ENCODE measurements at regions not wholly inside any gene's neighbourhood (a gene's known extent, or its start where the extent isn't known, plus 50 kb on each side); places are given as distances from the start of the nearest gene placed in this dataset.

DNA sequence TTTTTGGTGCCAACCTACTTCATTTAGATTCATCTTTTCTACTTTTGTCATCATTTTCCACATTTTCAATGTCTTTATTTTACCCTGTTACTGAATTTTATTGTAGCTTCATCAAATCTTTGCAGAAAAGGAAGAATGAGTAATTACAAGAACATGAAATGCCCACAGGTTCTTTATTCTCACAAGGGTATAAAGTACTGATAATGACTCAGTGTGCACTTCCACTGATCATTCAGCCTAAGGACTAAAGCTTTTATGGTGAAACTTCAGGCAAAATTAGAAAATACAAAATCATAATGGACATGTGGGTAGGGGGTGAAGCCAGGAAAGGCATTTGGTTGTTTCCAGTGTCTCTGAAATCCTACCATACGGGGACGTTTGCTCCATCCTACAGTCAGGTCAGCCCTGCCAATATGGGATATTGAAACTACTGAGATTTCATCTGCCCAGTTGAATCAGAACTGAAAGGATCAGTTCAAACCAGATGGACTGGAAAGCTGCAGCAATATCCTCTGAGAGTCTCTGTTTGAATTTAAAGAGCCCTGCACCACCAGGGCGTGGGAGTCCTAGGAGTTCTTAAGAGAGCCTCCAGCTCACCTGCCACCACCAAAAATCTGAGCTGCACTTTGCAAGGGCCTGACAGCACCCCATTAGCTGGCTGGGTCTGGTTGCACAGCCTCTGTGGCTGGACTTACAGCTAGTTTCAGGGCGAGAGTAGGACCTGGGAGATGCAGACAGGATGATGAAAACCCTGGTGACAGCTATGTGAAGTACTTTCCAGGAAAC, 390.4 kb downstream of the CMPK2 start:
- Histone ChIP-seq H3K27me3 (no peaks in the 10 kb centered on the region), H3K4me3 (no peak overlapping the region), H3K4me1 (no peaks in the 10 kb centered on the region), H3K27ac (no peak overlapping the region), H3K36me3 (no peaks in the 10 kb centered on the region), H3K9me3 (no peaks in the 10 kb centered on the region)
- 30% methylated on average over 3 of the region's 4 CpGs for WGBS (ENCODE audit: insufficient coverage, low coverage, low lambda C conversion rate, missing lambda C conversion rate)
- no peak for TF ChIP-seq POLR2A (IDR thresholded peaks at IDR 0.05)
- TF ChIP-seq, protein P1, sequence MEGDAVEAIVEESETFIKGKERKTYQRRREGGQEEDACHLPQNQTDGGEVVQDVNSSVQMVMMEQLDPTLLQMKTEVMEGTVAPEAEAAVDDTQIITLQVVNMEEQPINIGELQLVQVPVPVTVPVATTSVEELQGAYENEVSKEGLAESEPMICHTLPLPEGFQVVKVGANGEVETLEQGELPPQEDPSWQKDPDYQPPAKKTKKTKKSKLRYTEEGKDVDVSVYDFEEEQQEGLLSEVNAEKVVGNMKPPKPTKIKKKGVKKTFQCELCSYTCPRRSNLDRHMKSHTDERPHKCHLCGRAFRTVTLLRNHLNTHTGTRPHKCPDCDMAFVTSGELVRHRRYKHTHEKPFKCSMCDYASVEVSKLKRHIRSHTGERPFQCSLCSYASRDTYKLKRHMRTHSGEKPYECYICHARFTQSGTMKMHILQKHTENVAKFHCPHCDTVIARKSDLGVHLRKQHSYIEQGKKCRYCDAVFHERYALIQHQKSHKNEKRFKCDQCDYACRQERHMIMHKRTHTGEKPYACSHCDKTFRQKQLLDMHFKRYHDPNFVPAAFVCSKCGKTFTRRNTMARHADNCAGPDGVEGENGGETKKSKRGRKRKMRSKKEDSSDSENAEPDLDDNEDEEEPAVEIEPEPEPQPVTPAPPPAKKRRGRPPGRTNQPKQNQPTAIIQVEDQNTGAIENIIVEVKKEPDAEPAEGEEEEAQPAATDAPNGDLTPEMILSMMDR (IDR thresholded peaks at IDR 0.05) = no peak
- ATAC-seq (no peak), DNase-seq (no peak)
- intact Hi-C loops (cut with DNase I) = no loop called here

DNA sequence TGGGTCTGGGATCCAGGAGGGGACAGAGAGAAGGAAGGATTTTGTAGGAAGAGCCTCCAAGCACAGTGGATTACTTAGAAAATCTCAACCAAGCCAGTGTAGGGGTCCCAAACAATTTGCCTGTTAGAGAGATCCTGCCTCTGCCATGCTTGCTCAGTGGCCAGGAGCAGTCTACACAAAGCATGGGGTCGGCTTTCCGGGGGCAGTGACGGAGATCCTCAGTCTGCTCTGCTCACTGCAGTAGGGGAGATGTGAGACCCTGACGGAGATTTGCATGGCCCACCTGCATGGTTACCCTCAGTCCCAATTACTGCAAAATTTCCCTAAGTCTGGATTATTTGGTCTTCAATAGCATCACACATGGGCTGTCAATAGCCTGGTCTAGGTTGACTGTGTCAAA, 385.2 kb downstream of the CMPK2 start:
- DNase-seq (no peak), ATAC-seq (no peak)
- no peaks in the 10 kb centered on the region for H3K4me1 ChIP-seq
- 40% methylated on average over 1 of the region's 4 CpGs for WGBS (ENCODE audit: insufficient coverage, low coverage, low lambda C conversion rate, missing lambda C conversion rate)
- no peak overlapping the region for H3K4me3 ChIP-seq
- no peak for TF ChIP-seq POLR2A (IDR thresholded peaks at IDR 0.05)
- TF ChIP-seq, protein P1 (IDR thresholded peaks at IDR 0.05) = no peak
- intact Hi-C loops (cut with DNase I) = no loop called here
- no peaks in the 10 kb centered on the region for H3K27me3 ChIP-seq
- H3K36me3 ChIP-seq = no peaks in the 10 kb centered on the region
- H3K27ac ChIP-seq = no peak overlapping the region
- H3K9me3 ChIP-seq = no peaks in the 10 kb centered on the region

DNA sequence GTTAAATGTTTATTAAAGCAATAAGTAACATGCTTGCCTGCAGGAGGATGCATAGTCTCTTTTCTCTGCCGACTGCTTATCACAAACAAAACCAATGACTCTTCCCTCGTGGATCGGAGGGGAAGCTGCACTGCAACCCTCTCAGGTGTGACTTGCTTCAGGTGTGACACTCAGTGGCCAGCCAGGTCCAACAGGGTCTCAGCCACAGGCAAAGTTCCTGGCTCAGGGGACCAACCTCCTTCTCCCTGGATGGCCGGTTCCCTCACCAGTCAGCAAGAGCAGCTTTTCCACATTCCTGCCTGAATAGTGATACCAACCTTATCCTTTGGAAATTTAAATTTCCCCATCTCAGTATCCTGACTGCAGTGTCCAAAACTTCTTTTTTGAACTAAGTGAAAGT, 383.5 kb downstream of the CMPK2 start:
- no peak for ATAC-seq
- DNase-seq = no peak

DNA sequence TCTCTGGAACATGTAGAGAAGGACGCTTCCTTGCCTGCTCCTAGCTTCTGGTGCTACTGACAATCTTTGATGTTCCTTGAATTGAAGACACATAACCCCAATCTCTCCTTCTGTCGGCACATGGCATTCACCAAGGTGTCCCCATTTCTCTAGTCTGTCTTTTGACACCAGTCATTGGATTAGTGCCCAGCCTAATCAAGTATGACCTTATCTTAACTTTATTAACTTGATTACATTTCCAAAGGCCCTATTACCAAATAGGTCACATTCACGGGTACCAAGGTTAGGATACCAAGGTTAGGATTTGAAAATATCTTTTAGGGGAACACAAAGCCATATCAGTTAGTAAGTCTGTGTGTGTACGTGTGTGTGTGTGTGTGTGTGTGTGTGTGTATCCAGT, 377.9 kb downstream of the CMPK2 start:
- no peaks in the 10 kb centered on the region for H3K27me3 ChIP-seq
- H3K4me3 ChIP-seq = no peak overlapping the region
- no peak for TF ChIP-seq POLR2A (IDR thresholded peaks at IDR 0.05)
- TF ChIP-seq, protein P1 (IDR thresholded peaks at IDR 0.05) = no peak
- WGBS (ENCODE audit: insufficient coverage, low coverage, low lambda C conversion rate, missing lambda C conversion rate) = 51% methylated on average over 4 of the region's 4 CpGs
- no peaks in the 10 kb centered on the region for H3K4me1 ChIP-seq
- intact Hi-C loops (cut with DNase I) = no loop called here
- H3K9me3 ChIP-seq = no peaks in the 10 kb centered on the region
- DNase-seq = no peak
- H3K36me3 ChIP-seq = no peaks in the 10 kb centered on the region
- no peak for ATAC-seq
- H3K27ac ChIP-seq = no peak overlapping the region

More for the DNA sequence above, 383.5 kb downstream of the CMPK2 start:
- no peaks in the 10 kb centered on the region for H3K9me3 ChIP-seq
- no peaks in the 10 kb centered on the region for H3K4me1 ChIP-seq
- H3K36me3 ChIP-seq = no peaks in the 10 kb centered on the region
- TF ChIP-seq, protein P1 (IDR thresholded peaks at IDR 0.05) = no peak
- TF ChIP-seq POLR2A (IDR thresholded peaks at IDR 0.05) = no peak
- H3K4me3 ChIP-seq = no peak overlapping the region
- no peaks in the 10 kb centered on the region for H3K27me3 ChIP-seq
- intact Hi-C loops (cut with DNase I) = no loop called here
- H3K27ac ChIP-seq = no peak overlapping the region
- WGBS (ENCODE audit: insufficient coverage, low coverage, low lambda C conversion rate, missing lambda C conversion rate) = 41% methylated on average over 2 of the region's 4 CpGs

Measured in right lobe of liver (tissue), 6 donors.